ENCODE measurements at regions not wholly inside any gene's neighbourhood (a gene's known extent, or its start where the extent isn't known, plus 50 kb on each side); places are given as distances from the start of the nearest gene placed in this dataset.

DNA sequence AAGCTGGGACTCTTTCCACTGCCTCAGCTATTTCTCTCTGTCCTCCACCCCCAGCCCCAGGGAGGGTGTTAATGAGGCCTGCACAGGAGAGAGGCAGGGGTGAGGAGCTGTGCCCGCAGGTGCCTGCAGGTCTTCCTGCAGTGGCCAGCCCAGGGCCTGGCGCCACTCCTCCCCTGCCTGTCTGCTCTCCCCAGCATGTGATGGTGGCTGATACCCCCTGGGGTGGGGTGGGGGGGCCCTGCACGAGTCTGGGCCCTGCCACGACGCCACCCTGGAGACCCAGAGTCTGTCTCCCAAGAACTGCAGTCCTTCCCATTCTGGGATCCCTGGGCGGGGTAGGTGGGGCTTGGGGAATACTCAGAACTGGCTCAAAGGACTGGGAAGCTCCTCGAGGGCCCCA is 166.4 kb upstream of the SMIM23 start:
- no peak for TF ChIP-seq POLR2A (IDR thresholded peaks at IDR 0.05; ENCODE audit: low read length)
- TF ChIP-seq, protein P1, sequence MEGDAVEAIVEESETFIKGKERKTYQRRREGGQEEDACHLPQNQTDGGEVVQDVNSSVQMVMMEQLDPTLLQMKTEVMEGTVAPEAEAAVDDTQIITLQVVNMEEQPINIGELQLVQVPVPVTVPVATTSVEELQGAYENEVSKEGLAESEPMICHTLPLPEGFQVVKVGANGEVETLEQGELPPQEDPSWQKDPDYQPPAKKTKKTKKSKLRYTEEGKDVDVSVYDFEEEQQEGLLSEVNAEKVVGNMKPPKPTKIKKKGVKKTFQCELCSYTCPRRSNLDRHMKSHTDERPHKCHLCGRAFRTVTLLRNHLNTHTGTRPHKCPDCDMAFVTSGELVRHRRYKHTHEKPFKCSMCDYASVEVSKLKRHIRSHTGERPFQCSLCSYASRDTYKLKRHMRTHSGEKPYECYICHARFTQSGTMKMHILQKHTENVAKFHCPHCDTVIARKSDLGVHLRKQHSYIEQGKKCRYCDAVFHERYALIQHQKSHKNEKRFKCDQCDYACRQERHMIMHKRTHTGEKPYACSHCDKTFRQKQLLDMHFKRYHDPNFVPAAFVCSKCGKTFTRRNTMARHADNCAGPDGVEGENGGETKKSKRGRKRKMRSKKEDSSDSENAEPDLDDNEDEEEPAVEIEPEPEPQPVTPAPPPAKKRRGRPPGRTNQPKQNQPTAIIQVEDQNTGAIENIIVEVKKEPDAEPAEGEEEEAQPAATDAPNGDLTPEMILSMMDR (IDR thresholded peaks at IDR 0.05) = no peak
- no peak for TF ChIP-seq MAX (IDR thresholded peaks at IDR 0.05)
- TF ChIP-seq FOSL2 (IDR thresholded peaks at IDR 0.05) = no peak
- TF ChIP-seq FOSL2 (CRISPR knock-in tag; IDR thresholded peaks at IDR 0.05) = no peak
- no peak for TF ChIP-seq MAFK (IDR thresholded peaks at IDR 0.05; ENCODE audit: partially characterized antibody)
- no peak for TF ChIP-seq KDM1A (IDR thresholded peaks at IDR 0.05; ENCODE audit: low read depth)
- TF ChIP-seq REST (IDR thresholded peaks at IDR 0.05) = no peak
